Inflammatory macrophage (primary cell): ENCODE measurements at regions not wholly inside any gene's neighbourhood (a gene's known extent, or its start where the extent isn't known, plus 50 kb on each side); places are given as distances from the start of the nearest gene placed in this dataset.
"Not testable (repeated sequence)": the region's sequence is repeated elsewhere in the genome, so short reads cannot be mapped to it uniquely, and the experiment has no call there.

Source experiments
- DNase-seq, 2 donors: peaks; one replicate each; pipeline ENCODE4 v3.0.0-alpha.2; 2020 to 2022

DNA sequence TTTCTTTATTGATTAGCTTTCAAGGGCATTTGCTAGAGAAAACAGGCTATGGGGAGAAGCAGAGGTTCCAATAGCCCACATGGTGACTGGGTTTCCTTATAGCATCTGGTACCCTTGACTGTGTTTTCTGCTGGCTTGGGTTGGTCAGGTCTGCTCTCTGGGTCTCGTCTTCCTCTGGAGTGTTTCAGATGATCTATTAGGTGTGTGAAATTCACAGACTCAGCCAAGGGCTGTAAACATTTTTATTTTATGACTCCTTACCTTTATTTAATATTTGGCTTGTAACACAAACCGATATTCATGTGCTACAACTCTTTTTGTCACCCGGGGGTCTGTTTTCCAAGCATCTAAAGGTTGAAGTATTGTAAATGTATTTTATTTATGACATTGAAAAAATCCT is 338.9 kb downstream of the GADD45G start:
- no peak for DNase-seq

- DNase-seq: no peak
These were observed 340.3 kb downstream of the GADD45G start for GRCh38 chr9:89945133-89945532.

DNA sequence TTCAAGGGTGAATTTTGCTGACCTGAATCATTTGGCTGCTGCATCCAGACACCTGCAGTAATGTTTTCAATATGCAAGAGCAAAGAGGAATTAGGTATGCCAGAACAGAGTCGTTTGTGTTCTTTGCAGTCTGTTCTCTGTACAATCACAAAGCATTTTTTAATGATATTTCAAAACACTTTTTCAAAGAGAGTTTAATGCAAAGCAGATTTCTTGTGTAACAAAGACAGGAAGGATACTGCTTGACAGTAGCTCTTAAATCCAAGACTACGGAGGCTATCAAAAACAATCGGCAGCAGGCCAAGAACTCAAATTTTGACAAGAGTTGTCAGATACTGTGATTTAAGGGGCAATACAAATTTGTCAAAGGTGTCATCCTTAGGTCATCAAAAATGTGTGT is 341.9 kb downstream of the GADD45G start:
- DNase-seq: no peak

- DNase-seq: no peak
These were observed 344.3 kb downstream of the GADD45G start for GRCh38 chr9:89949111-89949510.

- DNase-seq: no peak
These were observed 346.9 kb downstream of the GADD45G start for GRCh38 chr9:89951675-89952074.

- DNase-seq: no peak
These were observed 347.6 kb downstream of the GADD45G start for GRCh38 chr9:89952401-89952800.

GRCh38 chr9:89953263-89953662 is 348.5 kb downstream of the GADD45G start:
- not testable (repeated sequence) for DNase-seq

GRCh38 chr9:89953824-89954615 is 349.2 kb downstream of the GADD45G start:
- DNase-seq: no peak

DNA sequence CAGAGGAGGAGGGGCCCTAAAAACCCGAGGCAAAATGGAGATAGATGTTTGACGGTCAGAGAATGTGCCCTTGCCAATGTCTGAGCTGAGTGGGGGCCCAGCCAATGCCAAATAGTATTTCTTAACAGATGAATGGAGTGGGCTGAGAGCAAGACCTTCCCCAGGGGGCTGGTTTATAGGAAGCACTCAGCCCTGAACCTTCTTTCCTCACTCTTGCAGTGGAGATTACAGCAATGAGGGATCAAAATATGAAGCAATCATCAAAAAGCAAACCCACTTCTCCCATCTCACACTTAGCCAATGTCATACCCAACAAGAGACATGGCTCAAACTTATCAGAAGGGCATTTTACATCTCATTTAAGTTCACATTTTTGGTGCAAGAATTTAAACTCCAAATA is 350.3 kb downstream of the GADD45G start:
- DNase-seq: peak in 1 of 2 donors; percentile 61

DNA sequence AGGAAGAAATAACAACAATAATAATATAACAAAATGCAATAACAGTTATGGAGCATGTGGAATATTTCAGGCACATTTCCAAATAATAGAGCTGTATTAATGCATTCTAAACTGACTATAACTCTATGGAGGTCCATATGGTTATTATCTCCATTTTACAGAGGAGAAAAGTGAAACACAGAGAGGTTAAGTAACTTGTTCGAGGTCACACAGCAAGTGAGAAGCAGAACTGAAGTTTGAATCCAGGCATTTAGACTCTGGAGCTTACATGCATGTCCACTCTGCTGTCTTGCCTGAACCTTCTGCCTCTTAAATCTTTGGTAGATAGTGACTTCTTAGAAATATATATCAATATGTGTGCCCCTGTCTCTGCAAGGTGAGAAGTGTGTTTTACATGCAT is 350.8 kb downstream of the GADD45G start:
- DNase-seq: no peak

GRCh38 chr9:89956331-89956730 is 351.5 kb downstream of the GADD45G start:
- DNase-seq: no peak

GRCh38 chr9:89956907-89957306 is 352.1 kb downstream of the GADD45G start:
- DNase-seq: no peak

DNA sequence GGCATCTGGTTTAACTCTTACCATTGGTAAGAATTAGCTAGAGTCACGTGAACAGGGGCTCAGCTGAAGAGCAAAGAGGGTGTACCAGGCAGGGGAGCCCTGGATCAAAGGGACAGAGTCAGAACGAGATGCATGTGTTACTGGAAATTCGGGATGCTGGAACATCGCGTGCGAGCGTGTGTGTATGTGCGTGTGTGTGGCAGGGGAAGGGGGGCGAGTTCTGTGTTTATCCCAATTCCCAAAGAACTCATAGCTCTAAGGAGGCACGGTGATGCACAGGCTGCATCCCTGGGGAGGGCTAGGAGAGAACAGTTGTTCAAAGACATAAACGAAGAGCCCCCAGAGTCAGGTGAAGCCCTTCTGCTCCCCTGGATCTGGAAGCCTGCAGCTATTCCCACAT is 353.3 kb downstream of the GADD45G start:
- DNase-seq: no peak

DNA sequence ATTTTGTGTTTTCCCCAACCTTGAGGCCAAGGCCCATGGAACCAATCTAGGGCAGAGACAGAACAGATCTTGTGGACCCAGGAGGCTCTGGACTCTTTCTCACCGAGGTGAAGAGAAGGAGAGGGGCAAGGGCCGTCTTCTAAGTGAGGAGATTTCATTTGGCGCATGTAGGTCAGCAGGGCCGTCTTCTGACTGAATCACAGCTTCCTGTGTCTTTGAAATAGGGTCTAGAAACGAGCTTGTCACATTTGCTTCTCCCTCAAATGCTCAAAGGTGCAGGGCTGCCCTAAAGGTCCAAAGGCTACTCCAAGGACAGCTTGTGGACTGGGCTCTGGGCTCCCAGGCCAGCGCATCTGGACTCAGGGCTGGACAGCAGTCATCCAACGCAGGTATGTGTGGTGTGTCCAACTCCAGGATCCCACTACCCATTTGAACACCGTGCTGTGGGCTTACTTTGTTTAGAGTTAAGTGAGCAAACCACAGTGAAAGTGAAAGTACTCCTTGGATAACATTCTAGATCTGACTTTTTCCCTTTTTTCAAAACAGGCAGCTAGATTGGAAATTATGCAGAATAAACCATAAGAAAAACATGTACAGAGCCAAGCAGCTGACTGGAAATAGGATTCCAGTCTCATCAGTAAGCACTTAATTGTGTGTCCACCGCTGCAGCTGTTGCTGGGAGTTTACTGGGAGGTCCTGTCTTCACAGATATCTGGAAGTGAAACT is 357.0 kb downstream of the GADD45G start:
- DNase-seq: no peak

GRCh38 chr9:89963280-89963679 is 358.5 kb downstream of the GADD45G start:
- DNase-seq: no peak

DNA sequence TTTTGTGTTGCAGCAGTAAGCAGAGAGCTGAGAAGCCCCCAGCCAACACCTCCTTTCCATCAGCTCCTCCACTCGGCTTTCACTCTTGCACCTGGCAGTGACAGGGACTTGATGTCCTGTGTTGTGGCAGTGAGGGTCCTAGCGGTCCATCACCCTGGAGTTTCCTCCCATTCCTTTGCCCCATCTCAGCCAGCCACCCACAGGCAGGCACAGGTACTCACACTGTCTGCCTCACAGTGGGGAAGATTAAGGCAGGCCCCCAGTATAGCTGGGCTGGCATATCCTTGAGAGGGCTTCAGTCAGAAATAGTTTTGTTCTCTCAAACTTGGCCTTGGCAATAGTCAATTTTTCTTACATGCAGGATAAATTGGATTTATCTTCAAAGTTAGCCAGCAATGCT is 362.7 kb downstream of the GADD45G start:
- DNase-seq: no peak

DNA sequence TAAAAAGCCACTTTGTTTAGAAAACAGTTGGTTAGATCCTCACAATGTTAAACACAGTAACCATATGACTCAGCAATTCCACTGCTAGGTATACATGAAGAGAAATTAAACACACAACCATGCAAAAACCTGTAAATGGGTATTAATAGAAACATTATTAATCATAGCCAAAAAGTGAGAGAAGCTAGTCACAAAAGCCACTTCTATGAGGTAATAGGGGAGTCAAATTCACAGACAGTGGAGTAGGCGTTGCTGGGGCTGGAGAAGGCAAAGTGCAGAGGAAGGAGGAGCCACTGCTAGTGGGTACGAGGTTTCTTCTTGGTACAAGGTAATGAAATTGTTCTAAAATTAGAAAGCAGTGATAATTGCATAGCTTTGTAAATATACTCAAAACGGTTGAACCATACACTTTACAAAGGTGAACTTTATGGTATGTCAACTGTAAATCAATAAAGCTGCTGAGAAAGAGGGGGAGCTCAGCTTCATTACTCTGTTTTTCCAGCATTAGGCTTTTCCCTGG is 364.4 kb downstream of the GADD45G start:
- peak; percentile 60 to 69 for DNase-seq

DNA sequence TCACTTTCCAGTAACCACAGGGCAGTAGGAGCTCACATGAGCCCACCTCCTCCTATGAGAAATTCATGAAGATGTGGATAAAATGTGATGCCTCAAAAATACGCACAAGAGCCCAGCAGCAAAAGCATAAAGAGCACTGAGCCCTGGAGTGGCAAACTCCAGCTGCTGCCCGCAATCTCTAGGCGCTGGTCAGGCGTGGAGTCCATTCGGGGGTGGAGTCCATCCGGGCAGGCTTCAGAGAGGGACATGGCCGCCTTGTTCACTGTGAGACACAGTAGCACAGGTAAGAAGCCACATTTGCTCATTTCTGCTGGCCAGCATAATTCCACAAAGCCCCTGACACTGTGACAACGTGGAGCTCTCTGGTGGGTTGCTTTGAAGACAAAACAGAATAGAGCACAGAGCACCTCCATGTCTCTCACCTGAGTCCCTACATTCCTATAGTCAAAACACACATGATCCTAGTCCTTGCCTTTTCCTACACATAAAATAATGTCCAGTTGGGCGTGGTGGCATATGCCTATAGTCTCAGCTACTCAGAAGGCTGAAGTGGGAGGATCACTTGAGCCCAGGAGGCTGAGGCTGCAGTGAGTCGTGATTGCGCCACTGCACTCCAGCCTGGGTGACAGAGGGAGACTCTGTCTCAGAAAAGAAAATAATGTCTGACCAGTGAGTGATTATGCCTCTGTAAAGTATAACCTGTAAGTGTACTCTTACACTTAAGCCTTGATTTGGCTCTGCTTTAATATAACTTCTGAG is 365.2 kb downstream of the GADD45G start:
- peak; percentile 32 to 57 for DNase-seq

DNA sequence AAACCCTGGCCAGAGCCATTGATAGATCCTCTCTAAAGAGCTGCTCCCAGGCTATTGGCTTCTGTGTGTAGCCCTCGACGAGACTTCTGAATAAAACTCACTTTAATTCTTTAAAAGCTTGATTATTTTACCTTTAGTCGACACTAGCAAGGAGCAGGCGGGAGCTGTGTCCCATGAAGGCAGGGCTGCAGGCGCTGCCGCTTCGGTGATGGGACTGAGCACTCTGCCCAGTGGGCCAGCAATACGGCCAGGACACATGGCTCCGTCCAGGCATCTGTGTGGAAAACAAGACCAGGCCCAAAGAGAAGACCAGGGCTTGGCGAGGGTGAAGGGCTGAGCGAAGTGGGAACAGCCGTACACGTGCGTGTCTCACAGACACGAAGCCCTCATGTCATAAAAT is 365.9 kb downstream of the GADD45G start:
- DNase-seq: no peak

DNA sequence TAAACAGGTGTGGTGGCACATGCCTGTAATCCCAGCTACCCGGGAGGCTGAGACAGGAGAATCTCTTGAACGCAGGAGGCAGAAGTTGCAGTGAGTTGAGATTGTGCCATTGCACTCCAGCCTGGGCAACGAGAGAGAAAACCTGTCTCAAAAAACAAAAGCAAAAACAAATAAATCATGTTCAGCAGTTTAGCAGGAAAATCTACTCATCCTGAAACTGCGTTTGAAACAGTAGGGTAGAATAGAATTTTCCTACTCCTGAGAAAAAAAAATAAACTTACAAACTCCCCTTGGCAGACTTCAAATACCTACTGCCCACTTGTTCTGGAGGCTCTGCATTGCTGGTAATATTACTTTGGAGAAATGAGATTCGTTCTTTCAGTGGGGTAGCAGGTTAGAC is 367.7 kb downstream of the GADD45G start:
- DNase-seq: no peak

DNA sequence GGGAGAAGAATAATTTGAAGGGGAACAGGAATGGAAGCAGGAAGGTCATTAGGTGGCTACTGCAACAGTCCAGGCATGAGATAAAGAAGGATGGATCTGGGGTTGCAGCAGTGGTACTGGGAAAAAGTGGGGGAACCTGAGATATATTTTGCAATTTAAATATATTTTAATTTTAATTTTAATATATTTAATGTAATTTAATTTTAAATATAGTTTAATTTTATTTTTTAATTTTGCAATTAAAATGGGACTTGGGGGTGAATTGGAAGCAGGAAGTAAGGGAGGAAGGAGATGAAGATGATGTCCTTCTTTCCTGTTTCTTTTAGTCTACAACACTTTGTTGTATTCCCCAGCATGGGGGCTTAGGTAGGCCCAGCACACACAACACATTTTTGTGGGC is 369.8 kb downstream of the GADD45G start:
- no peak for DNase-seq

- no peak for DNase-seq
These were observed 370.2 kb downstream of the GADD45G start for GRCh38 chr9:89975024-89975423.

- DNase-seq: peak; percentile 36 to 38
These were observed 370.8 kb downstream of the GADD45G start for GRCh38 chr9:89975630-89976029.
